Forelimb muscle (tissue), 1 donor: ENCODE measurements at regions not wholly inside any gene's neighbourhood (a gene's known extent, or its start where the extent isn't known, plus 50 kb on each side); places are given as distances from the start of the nearest gene placed in this dataset.
"Not testable (repeated sequence)": the region's sequence is repeated elsewhere in the genome, so short reads cannot be mapped to it uniquely, and the experiment has no call there.

Experiments used
- DNase-seq: peaks from one replicate; pipeline ENCODE4 v3.0.0-alpha.2; 2013; ENCODE audit warnings: low read depth

- DNase-seq = no peak
These were observed 55.0 kb upstream of the PPP1R2C start for GRCh38 chrX:42832764-42833549.

DNA sequence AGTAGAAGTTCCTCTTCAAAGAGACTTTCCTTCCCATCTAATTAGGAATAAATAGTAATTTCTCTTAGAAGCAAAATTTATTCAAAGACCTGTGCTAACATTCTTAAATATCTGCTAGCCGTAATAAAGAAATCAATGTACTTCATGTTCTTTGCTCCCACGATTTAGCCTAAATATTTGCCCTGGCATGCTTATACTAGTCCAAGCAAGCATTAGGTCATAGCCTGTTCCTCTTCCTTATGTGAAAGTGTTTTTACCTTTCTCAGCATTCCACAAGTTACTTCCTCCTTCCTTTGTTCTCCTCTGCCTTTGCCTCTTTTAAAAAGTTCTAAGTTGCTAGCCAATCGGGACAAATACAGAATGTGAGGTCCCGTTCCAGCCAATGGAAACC, 55.6 kb upstream of the PPP1R2C start:
- DNase-seq = not testable (repeated sequence)

DNA sequence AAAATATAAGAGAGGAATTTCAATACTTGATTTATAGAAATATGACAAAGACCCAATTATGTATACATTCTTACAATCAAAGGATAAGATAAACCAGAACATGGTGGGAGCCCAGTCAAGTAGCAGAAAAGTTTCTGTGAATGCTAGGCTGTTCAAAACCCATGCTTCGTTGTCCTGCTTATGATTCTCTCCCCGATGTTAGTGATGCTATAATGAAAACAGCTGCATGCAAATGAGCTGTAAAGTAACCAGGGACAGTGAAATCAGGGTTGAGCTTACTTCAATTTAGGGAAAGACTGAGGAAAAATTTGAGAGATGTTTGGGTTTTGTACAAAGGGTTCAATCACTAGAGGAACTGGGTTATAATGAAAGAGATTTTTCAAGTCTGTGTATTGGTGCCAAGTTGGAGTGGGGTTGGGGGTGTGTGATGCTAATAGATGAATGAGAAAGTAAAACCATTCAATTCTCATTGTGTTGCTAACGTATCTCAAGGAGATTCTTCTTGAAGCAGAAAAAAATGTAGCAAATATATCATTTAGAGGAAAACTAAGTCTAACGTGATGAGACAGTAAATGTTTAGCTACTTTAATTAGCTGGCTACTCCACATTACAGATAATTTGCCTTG, 59.3 kb upstream of the PPP1R2C start:
- DNase-seq = no peak

DNA sequence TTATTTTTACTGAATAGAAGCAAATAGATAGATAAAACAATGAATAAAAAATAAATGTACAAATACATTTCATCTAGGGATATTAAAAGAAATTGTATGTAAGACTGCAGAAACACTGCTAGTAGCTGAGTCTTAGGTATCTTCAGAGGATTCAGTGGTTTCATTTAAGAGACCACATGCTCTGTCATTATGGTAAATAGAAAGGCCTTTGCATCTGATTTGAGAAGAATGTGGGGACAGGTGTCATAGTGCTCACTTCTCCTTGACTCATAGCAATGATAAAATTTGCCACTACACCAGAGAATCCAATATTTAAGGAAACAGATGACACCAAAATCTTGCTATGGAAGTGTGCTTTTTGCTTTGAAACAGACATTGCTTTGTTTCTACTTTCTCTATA, 59.8 kb upstream of the PPP1R2C start:
- DNase-seq = no peak

GRCh38 chrX:42839632-42840031, 61.7 kb upstream of the PPP1R2C start:
- no peak for DNase-seq

DNA sequence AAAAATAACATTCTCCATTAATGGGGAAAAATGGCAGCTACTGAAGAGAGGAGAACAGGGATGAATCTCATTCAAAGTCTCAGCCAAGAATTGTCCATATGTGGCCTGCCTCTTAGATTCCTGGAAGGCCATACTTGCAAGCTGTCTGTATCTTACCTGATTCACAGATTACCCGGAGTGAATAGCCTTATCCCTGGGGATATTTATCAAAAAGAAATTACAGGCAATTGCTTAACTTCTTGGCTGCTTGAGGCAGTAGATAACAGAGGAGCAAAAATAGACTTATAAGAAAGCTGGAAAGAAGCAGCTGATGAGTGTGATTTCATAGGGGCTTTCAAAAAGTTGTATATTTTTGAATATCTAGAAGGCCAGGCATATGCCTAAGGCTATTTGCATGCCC, 68.8 kb upstream of the PPP1R2C start:
- no peak for DNase-seq

- DNase-seq = no peak
These were observed 77.3 kb upstream of the PPP1R2C start for GRCh38 chrX:42855259-42855658.

- DNase-seq = no peak
These were observed 79.8 kb upstream of the PPP1R2C start for GRCh38 chrX:42857766-42858165.

- no peak for DNase-seq
These were observed 91.0 kb upstream of the PPP1R2C start for GRCh38 chrX:42869011-42869410.

- DNase-seq = no peak
These were observed 91.9 kb upstream of the PPP1R2C start for GRCh38 chrX:42869659-42870476.

GRCh38 chrX:42886519-42886918, 108.6 kb upstream of the PPP1R2C start:
- no peak for DNase-seq

DNA sequence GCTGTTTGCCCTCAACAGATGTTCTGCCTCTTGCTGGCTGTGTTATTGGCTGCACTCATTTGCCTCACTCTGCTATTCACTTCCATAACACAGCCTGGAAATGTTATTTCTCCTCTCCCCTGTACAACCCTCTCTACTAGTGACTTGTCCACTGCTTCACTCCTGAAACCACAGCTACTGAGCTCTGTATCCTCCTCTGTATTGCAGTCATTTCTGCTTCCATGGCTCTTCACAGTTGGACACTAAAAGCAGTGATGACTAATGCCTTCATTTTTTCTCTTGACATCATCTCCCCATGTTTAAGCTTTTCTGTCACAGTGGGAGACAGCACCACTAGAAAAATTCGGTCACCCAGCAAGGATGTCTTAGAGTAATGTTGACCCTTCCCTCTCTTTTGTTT, 123.0 kb upstream of the PPP1R2C start:
- no peak for DNase-seq

GRCh38 chrX:42902513-42902912, 124.5 kb upstream of the PPP1R2C start:
- no peak for DNase-seq

- DNase-seq = no peak
These were observed 142.8 kb upstream of the PPP1R2C start for GRCh38 chrX:42920752-42921151.

DNA sequence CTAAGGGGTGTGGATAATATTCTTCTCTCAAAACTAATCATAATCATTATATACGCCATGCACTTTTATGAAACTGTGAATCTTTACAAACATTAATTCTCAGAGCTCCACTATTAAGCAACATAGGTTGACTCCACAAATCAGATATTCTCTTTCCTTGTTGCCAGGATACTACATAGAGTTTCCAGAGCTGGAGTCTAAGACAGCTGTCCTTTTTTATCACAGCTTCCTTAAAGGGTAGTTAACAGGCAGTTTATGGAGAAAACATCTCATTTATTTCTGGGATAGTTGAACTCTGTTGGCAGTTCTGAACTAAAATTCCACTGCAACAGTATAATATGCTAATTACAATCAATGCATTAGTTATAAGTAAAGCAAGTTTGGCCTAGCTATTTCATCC, 152.1 kb upstream of the PPP1R2C start:
- no peak for DNase-seq

- DNase-seq = no peak
These were observed 153.0 kb upstream of the PPP1R2C start for GRCh38 chrX:42930951-42931350.

GRCh38 chrX:42933187-42933586, 155.2 kb upstream of the PPP1R2C start:
- no peak for DNase-seq

DNA sequence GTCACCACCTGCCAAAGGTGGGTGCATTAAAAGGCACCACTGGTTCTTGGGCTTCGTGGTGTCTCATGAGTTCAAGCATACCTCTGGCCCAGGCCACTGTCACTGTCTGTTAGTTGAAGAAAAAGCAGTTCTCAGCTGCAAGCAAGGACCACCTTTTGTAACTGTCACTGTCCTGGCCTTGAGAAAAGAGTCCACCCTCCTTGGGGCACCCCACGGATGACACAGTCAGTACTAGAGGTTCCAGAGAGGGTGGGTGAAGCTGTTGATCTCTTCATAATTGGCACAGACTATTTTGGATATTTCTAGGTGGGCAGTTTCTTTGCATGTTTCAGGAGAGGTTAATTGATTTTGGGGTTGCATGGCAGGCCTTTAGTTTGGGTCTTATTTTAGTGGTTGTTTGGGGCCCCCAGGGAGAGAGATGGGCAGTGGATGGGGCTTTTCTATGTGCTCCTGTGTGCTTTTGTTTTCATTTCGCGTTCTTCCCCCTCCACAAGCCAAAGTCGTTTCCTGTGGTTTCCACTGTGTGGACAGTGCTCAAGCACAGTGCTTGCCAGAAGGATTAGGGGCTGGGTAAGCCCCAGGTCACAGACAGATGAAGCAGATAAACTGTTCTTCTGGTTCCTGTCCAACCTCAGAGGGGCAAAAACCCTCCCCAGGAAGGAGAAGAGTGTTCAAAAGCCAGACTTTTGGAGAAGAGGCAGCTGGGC, 156.2 kb upstream of the PPP1R2C start:
- DNase-seq = no peak

GRCh38 chrX:42941671-42942070, 163.7 kb upstream of the PPP1R2C start:
- DNase-seq = no peak

DNA sequence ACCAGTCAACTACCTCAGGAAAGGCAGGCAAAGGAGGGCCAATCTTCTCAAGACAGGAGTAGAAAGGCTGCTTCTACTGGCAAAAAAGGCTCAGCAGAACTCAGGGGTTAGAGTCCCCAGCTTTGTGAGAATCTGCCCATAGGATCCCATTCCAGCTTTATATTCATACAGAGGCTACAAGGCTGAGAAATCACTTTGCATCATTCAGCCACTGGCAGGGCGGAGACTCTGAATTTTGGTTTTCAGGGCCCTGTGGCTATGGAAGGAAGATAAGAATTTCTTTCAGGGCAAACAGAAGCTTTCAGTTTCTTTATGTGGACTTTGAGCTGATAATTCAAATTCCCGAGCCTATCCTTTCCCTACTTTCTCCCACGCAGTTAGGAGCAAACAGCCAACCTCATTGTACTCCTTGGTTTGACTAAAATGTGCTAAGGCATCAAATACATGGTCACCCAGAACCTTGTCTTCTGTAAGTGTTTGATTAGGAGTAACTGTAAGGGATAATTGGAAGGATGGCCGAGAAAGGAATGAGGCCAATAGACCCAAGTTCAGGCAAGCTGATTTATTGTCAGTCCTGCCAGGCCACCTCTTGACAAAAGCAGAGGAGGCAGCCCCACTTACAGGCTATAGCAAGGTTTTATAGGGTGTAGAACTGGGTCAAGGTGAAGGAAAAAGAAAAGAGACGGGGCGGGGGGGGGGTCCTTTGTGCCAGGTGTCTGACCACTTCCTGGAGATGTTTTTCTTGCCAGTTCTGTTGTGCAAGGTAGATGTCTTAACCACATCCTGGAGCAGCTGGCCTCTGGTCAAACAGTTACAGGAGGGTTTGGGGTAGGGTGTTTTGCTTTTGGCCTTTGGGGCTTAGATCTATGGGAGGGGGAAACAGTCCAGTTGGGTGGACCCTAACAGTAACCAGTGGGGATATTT, 165.3 kb upstream of the PPP1R2C start:
- no peak for DNase-seq
